ENCODE measurements at regions not wholly inside any gene's neighbourhood (a gene's known extent, or its start where the extent isn't known, plus 50 kb on each side); places are given as distances from the start of the nearest gene placed in this dataset.
A peak's percentile ranks its signal among the peaks of the same experiment; 100 is the strongest.

DNA sequence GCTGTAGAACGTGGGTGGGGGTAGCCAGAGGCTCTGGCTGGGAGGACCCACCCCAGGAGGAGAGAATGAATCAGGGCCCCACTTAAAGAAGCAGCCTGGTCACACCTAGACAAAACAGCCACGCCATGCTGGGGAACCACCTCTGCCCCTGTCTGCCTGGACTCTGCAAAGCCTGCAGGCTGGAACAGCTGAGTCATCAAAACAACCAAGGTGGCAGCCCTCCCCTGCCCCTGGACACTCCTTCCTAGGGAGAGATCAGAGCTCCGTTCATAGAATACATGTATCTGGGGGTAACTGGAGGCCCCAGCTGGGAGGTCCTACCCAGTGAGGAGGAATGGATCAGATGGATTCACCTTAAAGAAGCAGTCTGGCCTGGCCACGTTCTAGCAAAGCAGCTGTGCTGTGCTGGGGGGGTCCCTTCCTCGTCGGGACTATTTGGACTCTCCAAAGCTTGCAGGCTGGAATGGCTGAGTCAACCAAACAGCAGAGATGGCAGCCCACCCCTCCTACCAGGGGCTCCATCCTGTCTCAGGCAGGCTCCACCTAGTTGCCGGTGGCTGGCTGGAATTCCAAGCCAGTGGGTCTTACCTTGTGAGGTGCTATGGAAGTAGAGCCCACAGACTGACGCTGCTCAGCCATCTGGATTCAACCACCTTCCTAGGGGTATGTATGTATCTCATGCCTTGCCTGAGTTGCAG, 50.5 kb upstream of the NT5C1B start:
- WGBS, 4 donors = 77 to 91% (median 85%) methylated on average over 4 to 8 of the region's 8 CpGs
- DNase-seq = peak in 1 of 5 donors; percentile 20
- ATAC-seq = no peak
- H3K9me3 ChIP-seq = peaks cover 0 to 29% (median 5%) of the 10 kb centered on the region in 12 donors
- no peak overlapping the region for H3K4me3 ChIP-seq
- intact Hi-C loops (cut with DNase I) = no loop called here
- no peaks in the 10 kb centered on the region for H3K36me3 ChIP-seq
- no peak overlapping the region for H3K27ac ChIP-seq
- TF ChIP-seq POLR2A (IDR thresholded peaks at IDR 0.05) = no peak
- TF ChIP-seq, protein P1, sequence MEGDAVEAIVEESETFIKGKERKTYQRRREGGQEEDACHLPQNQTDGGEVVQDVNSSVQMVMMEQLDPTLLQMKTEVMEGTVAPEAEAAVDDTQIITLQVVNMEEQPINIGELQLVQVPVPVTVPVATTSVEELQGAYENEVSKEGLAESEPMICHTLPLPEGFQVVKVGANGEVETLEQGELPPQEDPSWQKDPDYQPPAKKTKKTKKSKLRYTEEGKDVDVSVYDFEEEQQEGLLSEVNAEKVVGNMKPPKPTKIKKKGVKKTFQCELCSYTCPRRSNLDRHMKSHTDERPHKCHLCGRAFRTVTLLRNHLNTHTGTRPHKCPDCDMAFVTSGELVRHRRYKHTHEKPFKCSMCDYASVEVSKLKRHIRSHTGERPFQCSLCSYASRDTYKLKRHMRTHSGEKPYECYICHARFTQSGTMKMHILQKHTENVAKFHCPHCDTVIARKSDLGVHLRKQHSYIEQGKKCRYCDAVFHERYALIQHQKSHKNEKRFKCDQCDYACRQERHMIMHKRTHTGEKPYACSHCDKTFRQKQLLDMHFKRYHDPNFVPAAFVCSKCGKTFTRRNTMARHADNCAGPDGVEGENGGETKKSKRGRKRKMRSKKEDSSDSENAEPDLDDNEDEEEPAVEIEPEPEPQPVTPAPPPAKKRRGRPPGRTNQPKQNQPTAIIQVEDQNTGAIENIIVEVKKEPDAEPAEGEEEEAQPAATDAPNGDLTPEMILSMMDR (IDR thresholded peaks at IDR 0.05) = no peak
- H3K27me3 ChIP-seq = no peaks in the 10 kb centered on the region
- H3K4me1 ChIP-seq = no peaks in the 10 kb centered on the region

Data from heart left ventricle (tissue), 16 donors.